Activated T-cell treated with anti-CD3 and anti-CD28 coated beads, Interleukin-2, amount 50 U/mL, for 4 hours (primary cell): ENCODE measurements at regions not wholly inside any gene's neighbourhood (a gene's known extent, or its start where the extent isn't known, plus 50 kb on each side); places are given as distances from the start of the nearest gene placed in this dataset.
A peak's percentile ranks its signal among the peaks of the same experiment; 100 is the strongest.
"Not testable (repeated sequence)": the region's sequence is repeated elsewhere in the genome, so short reads cannot be mapped to it uniquely, and the experiment has no call there.

Experiments
- ATAC-seq, 2 donors: fragments of 200-7000 bp; cut with Tn5 transposase; one replicate each; pipeline ENCODE4 v1.10.0; 2021
- DNase-seq: peaks from one replicate; pipeline ENCODE4 v3.0.0-alpha.2; 2020
- H3K27me3 Mint-ChIP-seq: one replicate; pipeline ENCODE4 v1.8.0; 2021; ENCODE audit warnings: low read depth, mixed read lengths
- H3K36me3 Mint-ChIP-seq: one replicate; pipeline ENCODE4 v1.8.0; 2022; ENCODE audit warnings: mixed read lengths; ENCODE audit not compliant: insufficient read depth
- H3K4me1 Mint-ChIP-seq: one replicate; pipeline ENCODE4 v1.8.0; 2021; ENCODE audit warnings: low read depth, mixed read lengths
- H3K4me3 Mint-ChIP-seq: one replicate; pipeline ENCODE4 v1.8.0; 2021; ENCODE audit warnings: mild to moderate bottlenecking, moderate library complexity, mixed read lengths
- H3K9me3 Mint-ChIP-seq: one replicate; pipeline ENCODE4 v1.8.0; 2021; ENCODE audit warnings: mixed read lengths

DNA sequence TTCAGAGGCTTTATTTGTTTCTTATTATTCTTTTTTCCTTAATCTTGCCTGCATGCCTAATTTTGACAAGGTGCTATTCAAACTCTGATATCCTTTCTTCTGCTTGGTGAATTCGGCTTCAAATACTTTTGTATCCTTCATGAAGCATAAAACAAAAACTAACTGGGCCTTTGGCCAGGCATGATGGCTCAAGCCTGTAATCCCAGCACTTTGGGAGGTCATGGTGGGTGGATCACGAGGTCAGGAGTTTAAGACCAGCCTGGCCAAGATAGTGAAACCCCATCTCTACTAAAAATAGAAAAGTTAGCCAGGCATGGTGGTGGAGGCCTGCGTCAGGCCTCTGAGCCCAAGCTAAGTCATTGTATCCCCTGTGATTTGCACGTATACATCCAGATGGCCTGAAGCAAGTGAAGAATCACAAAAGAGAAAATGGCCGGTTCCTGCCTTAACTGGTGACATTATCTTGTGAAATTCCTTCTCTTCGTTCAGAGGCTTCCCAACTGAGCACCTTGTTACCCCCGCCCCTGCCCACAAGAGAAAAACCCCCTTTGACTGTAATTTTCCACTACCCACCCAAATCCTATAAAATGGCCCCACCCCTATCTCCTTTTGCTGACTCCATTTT lies 191.9 kb downstream of the ZNF486 start:
- not testable (repeated sequence) for H3K36me3 Mint-ChIP-seq, DNase-seq

GRCh38 chr19:20357921-20358320 lies 190.9 kb downstream of the ZNF486 start:
- Mint-ChIP-seq H3K36me3 (no peaks in the 10 kb centered on the region), H3K9me3 (peaks cover 17% of the 10 kb centered on the region), H3K27me3 (no peaks in the 10 kb centered on the region), H3K4me1 (no peaks in the 10 kb centered on the region), H3K4me3 (no peak overlapping the region)
- ATAC-seq (no peak), DNase-seq (no peak)

More for the DNA sequence above, 191.9 kb downstream of the ZNF486 start:
- not testable (repeated sequence) for H3K4me3 Mint-ChIP-seq, H3K27me3 Mint-ChIP-seq, H3K4me1 Mint-ChIP-seq, ATAC-seq
- peaks cover 17% of the 10 kb centered on the region for H3K9me3 Mint-ChIP-seq

DNA sequence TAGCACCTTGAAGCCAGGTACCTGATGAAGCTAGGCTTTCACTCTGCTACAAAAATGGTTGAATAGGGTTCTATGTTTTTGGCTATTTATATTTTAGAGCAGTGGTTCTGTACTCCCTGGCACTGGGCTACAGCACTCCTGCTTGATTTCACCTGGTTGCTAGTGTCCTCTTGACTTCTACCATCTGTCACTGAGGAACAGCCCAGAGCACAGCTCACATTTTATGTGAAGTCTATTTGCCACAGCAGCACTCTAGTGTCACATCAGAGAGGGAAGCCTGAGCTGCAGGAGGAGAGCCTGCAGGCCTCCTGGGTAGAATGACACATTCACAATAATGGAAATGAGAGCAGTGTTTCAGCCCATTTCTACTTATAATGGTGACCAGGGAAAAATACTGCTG lies 184.2 kb downstream of the ZNF486 start:
- Mint-ChIP-seq H3K4me1 (no peaks in the 10 kb centered on the region), H3K27me3 (no peaks in the 10 kb centered on the region)
- ATAC-seq: no peak

GRCh38 chr19:20349206-20349605 lies 182.2 kb downstream of the ZNF486 start:
- Mint-ChIP-seq H3K4me3 (no peak overlapping the region), H3K27me3 (no peaks in the 10 kb centered on the region), H3K36me3 (no peaks in the 10 kb centered on the region), H3K9me3 (no peaks in the 10 kb centered on the region), H3K4me1 (no peaks in the 10 kb centered on the region)
- ATAC-seq (no peak), DNase-seq (no peak)

More for the DNA sequence above, 184.2 kb downstream of the ZNF486 start:
- Mint-ChIP-seq H3K36me3 (no peaks in the 10 kb centered on the region), H3K9me3 (no peaks in the 10 kb centered on the region), H3K4me3 (no peak overlapping the region)
- no peak for DNase-seq

DNA sequence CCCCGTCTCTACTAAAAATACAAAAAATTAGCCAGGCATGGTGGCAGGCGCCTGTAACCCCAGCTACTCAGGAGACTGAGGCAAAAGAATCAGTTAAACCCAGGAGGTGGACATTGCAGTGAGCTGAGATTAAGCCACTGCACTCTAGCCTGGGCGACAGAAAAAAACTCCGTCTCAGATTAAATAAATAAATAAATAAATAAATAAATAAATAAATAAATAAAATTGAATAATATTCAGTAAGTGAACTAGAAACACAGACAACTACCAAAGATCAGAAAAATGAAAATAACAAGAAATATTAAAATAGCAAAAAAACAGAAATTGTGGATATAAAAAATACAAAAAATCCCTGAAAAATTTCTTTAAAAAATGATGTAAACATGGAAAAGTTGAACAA lies 172.4 kb downstream of the ZNF486 start:
- ATAC-seq: no peak
- no peak overlapping the region for H3K4me3 Mint-ChIP-seq
- H3K4me1 Mint-ChIP-seq: no peaks in the 10 kb centered on the region
- no peaks in the 10 kb centered on the region for H3K36me3 Mint-ChIP-seq
- no peak for DNase-seq
- H3K27me3 Mint-ChIP-seq: peaks cover 6% of the 10 kb centered on the region
- H3K9me3 Mint-ChIP-seq: peaks cover 4% of the 10 kb centered on the region

GRCh38 chr19:20334760-20335159 lies 167.7 kb downstream of the ZNF486 start:
- ATAC-seq: no peak
- peaks cover 4% of the 10 kb centered on the region for H3K9me3 Mint-ChIP-seq

GRCh38 chr19:20333508-20333907 lies 166.5 kb downstream of the ZNF486 start:
- Mint-ChIP-seq H3K36me3 (no peaks in the 10 kb centered on the region), H3K9me3 (peaks cover 4% of the 10 kb centered on the region), H3K4me3 (no peak overlapping the region), H3K27me3 (peaks cover 6% of the 10 kb centered on the region), H3K4me1 (no peaks in the 10 kb centered on the region)
- no peak for DNase-seq
- ATAC-seq: no peak

More at GRCh38 chr19:20334760-20335159, 167.7 kb downstream of the ZNF486 start:
- H3K27me3 Mint-ChIP-seq: peaks cover 6% of the 10 kb centered on the region
- no peak for DNase-seq
- no peak overlapping the region for H3K4me3 Mint-ChIP-seq
- no peaks in the 10 kb centered on the region for H3K4me1 Mint-ChIP-seq
- no peaks in the 10 kb centered on the region for H3K36me3 Mint-ChIP-seq

DNA sequence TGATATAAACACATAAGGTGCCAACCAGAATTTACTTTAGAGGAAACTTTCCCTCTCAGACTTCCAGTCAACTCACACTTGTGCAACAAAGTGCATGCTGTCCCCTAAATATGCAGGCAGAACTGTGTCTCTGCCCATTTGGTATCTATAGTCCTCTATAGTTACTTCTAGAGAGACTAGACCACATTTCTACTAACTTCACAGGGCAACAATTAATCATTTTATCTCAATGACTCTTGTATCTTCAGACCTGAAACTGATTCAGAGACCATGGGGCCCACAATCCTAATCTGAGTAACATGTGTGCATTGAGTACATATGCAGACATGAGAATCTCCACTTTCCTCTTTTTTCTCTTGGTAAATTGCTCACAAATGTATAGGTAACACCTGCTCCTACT lies 158.1 kb downstream of the ZNF486 start:
- DNase-seq (no peak), ATAC-seq (peak; percentile 67 to 79)
- H3K4me3 Mint-ChIP-seq: no peak overlapping the region
- H3K27me3 Mint-ChIP-seq: no peaks in the 10 kb centered on the region
- H3K4me1 Mint-ChIP-seq: no peaks in the 10 kb centered on the region
- H3K9me3 Mint-ChIP-seq: peaks cover 6% of the 10 kb centered on the region
- no peaks in the 10 kb centered on the region for H3K36me3 Mint-ChIP-seq

DNA sequence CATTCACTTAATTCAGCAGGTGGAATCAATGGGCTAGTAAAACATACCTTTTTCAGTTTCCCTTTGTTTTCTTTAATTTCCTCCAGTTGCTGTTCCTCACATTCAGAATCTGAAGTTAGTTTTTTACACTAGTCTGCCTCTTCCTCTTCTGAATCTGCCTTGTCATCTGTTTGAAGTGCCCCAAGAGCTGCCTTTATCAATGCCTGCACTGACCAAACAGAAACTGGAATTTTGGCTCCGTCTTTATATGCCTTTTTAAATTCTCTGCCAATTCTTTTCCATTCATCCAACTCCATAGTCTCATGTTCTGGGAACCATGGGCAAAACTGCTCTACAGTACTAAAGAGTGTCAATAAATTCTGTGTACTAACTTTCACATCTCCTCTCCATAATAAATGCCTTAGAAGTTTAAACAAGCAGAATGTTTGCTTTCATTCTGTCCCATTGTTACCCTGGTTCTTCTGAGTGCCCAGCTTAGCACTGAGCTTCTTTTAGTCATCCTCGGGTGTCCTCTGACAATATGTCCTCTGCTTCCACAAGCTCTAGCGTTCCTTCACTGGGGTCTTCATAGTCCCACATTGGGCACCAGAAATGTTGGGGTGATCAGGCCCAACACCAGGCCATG lies 154.2 kb downstream of the ZNF486 start:
- H3K27me3 Mint-ChIP-seq: no peaks in the 10 kb centered on the region

GRCh38 chr19:20320191-20320590 lies 153.2 kb downstream of the ZNF486 start:
- no peaks in the 10 kb centered on the region for H3K4me1 Mint-ChIP-seq
- H3K36me3 Mint-ChIP-seq: no peaks in the 10 kb centered on the region
- H3K9me3 Mint-ChIP-seq: peaks cover 6% of the 10 kb centered on the region
- H3K27me3 Mint-ChIP-seq: no peaks in the 10 kb centered on the region
- DNase-seq (no peak), ATAC-seq (no peak)
- H3K4me3 Mint-ChIP-seq: no peak overlapping the region

More for the DNA sequence above, 154.2 kb downstream of the ZNF486 start:
- no peak for ATAC-seq
- Mint-ChIP-seq H3K4me1 (no peaks in the 10 kb centered on the region), H3K36me3 (no peaks in the 10 kb centered on the region), H3K4me3 (no peak overlapping the region), H3K9me3 (peaks cover 6% of the 10 kb centered on the region)
- DNase-seq: no peak

- H3K27me3 Mint-ChIP-seq: no peaks in the 10 kb centered on the region
- H3K9me3 Mint-ChIP-seq: peaks cover 6% of the 10 kb centered on the region
- no peak overlapping the region for H3K4me3 Mint-ChIP-seq
- no peaks in the 10 kb centered on the region for H3K4me1 Mint-ChIP-seq
- no peak for ATAC-seq
- H3K36me3 Mint-ChIP-seq: no peaks in the 10 kb centered on the region
- no peak for DNase-seq
These were observed 151.6 kb downstream of the ZNF486 start for GRCh38 chr19:20318616-20319015.

DNA sequence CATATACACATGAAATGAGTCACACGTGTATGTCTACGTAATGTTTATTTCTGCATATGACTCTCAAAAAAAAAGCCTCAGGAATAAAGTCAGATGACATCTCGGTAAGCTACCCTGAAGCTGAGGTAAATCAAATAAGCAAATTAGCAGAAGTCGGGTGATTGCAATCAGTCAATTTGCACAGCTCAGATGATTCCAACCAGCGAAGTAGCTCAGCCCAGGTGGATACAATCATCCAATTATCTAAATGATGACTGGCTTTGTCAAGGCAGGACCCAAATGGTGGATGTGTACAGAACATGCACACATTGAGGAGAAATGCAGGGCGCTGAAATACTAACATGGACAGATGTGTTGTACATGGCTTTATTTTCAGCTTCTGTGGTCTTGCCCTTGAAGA lies 148.5 kb downstream of the ZNF486 start:
- no peak for DNase-seq
- no peaks in the 10 kb centered on the region for H3K36me3 Mint-ChIP-seq
- H3K4me3 Mint-ChIP-seq: no peak overlapping the region
- H3K27me3 Mint-ChIP-seq: no peaks in the 10 kb centered on the region
- H3K4me1 Mint-ChIP-seq: no peaks in the 10 kb centered on the region
- no peak for ATAC-seq
- no peaks in the 10 kb centered on the region for H3K9me3 Mint-ChIP-seq

DNA sequence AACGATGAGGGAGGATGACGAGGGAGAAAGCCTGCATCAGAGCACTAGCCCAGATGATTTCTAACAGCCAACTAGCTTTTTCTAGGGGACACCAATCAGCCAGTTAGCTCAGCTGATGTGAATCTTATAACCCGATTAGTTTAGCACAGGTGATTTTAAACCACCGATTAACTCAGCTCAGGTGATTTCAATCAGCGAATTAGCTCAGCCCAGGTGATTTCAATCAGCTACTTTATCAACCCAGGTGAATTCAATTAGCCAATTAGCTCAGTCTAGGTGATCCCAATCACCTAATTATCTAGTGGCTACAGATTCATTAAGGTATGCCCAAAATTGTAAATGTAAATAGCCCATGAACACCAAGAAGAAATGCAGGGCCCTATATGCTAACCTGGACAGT lies 146.9 kb downstream of the ZNF486 start:
- H3K4me3 Mint-ChIP-seq: no peak overlapping the region
- no peak for ATAC-seq
- H3K36me3 Mint-ChIP-seq: no peaks in the 10 kb centered on the region
- no peaks in the 10 kb centered on the region for H3K27me3 Mint-ChIP-seq
- peaks cover 4% of the 10 kb centered on the region for H3K9me3 Mint-ChIP-seq
- no peaks in the 10 kb centered on the region for H3K4me1 Mint-ChIP-seq
- DNase-seq: no peak

GRCh38 chr19:20307127-20307526 lies 140.1 kb downstream of the ZNF486 start:
- ATAC-seq: no peak
- Mint-ChIP-seq H3K4me1 (no peaks in the 10 kb centered on the region), H3K27me3 (no peaks in the 10 kb centered on the region)

DNA sequence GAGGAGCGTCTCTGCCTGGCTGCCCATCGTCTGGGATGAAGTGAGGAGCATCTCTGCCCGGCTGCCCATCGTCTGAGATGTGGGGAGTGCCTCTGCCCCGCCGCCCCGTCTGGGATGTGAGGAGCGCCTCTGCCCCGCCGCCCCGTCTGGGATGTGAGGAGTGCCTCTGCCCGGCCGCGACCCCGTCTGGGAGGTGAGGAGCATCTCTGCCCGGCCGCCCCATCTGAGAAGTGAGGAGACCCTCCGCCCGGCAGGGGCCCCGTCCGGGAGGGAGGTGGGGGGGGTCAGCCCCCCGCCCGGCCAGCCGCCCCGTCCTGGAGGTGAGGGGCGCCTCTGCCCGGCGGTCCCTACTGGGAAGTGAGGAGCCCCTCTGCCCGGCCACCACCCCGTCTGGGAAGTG lies 129.3 kb downstream of the ZNF486 start:
- ATAC-seq, DNase-seq, H3K36me3 Mint-ChIP-seq, H3K4me1 Mint-ChIP-seq, H3K27me3 Mint-ChIP-seq, H3K9me3 Mint-ChIP-seq, H3K4me3 Mint-ChIP-seq: not testable (repeated sequence)

More at GRCh38 chr19:20307127-20307526, 140.1 kb downstream of the ZNF486 start:
- Mint-ChIP-seq H3K36me3 (no peaks in the 10 kb centered on the region), H3K4me3 (no peak overlapping the region), H3K9me3 (peaks cover 7% of the 10 kb centered on the region)
- no peak for DNase-seq
